Epidermal melanocyte (primary cell): ENCODE measurements at regions not wholly inside any gene's neighbourhood (a gene's known extent, or its start where the extent isn't known, plus 50 kb on each side); places are given as distances from the start of the nearest gene placed in this dataset.
"Not testable (repeated sequence)": the region's sequence is repeated elsewhere in the genome, so short reads cannot be mapped to it uniquely, and the experiment has no call there.

ENCODE experiments used
- DNase-seq: peaks from one replicate; pipeline ENCODE4 v3.0.0; 2011; ENCODE audit warnings: low spot score; ENCODE audit not compliant: insufficient read length

GRCh38 chr5:162956570-162956969 is 480.8 kb upstream of the CCNG1 start:
- no peak for DNase-seq

GRCh38 chr5:162964144-162964543 is 473.3 kb upstream of the CCNG1 start:
- DNase-seq = not testable (repeated sequence)

GRCh38 chr5:162990063-162990462 is 447.3 kb upstream of the CCNG1 start:
- no peak for DNase-seq

- DNase-seq = no peak
Measured at GRCh38 chr5:162990856-162991497, 446.4 kb upstream of the CCNG1 start.

GRCh38 chr5:162995568-162995967 is 441.8 kb upstream of the CCNG1 start:
- no peak for DNase-seq

- DNase-seq = no peak
Measured at GRCh38 chr5:162996053-162996452, 441.3 kb upstream of the CCNG1 start.

DNA sequence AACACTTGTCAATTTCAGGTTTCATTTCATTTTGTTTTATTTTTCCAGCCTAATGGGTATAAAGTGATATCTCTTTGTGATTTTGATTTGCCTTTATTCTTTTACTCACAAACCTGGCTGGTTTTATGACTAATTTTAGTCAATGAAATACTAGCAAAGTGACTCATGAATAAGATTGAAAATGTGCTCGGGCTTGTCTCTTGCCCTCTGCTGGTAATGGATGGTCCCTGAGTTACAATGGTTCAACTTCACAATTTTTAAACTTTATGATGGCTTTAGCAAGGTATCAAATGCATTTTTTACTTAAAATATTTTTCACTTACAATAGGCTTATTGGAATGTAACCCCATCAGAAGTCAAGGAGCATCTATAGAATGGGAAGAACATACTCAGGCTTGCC is 431.4 kb upstream of the CCNG1 start:
- DNase-seq = no peak

- no peak for DNase-seq
Measured at GRCh38 chr5:163022582-163023128, 414.7 kb upstream of the CCNG1 start.

DNA sequence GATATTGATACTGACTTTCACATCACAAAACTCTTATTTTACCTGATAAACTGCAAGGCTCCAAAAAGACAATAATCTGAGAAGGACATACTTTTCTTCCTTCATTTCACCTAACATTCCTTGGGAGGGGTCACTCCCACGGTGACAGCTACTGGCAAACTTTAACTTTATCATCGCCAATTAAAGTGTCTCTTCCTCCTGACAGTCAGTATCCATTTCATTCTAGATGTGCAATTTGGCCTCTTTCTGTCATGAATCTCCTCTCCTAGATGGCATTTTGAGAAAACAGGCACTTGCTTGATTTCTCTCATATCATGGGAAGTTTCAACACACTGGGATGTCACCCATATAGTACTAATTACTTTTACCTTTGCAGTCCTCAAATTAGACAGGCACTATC is 413.5 kb upstream of the CCNG1 start:
- DNase-seq = no peak

DNA sequence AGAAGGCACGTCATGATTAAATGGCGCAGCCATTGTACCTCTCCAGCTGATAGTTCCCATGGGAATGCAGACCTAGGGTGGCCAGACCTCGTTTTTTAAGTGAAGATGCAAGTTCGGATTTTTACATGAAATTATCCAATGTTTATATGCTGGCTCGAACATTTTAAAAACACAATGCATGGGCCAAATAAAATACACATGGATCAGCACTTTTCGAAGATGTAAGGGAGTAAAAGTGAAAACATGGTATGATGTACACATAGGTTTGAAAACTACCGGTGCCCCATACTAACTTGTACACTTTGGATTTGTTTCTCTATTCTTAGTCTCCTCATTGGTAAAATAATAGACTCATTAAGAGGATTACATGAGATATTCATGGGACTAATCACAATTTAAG is 412.5 kb upstream of the CCNG1 start:
- DNase-seq = no peak

GRCh38 chr5:163033656-163034055 is 403.7 kb upstream of the CCNG1 start:
- no peak for DNase-seq

DNA sequence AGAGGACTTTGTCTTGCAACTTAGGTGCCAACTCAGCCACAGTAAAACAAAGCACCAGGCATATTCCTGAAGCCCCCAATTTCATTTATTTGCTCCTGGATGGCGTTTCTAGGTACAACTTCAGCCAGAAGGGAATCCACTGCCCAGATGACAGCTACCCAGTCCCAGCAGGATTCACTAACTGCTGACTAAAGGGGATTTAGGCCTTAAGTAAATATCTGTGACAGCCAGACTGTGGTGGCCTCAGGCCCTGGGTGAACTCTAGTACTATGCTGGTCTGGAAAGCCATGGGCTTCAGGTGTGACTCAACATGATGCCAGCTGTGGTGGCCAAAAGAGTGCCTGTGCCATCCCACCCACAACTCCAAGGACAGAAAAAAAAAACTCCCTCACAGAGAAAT is 396.1 kb upstream of the CCNG1 start:
- no peak for DNase-seq

DNA sequence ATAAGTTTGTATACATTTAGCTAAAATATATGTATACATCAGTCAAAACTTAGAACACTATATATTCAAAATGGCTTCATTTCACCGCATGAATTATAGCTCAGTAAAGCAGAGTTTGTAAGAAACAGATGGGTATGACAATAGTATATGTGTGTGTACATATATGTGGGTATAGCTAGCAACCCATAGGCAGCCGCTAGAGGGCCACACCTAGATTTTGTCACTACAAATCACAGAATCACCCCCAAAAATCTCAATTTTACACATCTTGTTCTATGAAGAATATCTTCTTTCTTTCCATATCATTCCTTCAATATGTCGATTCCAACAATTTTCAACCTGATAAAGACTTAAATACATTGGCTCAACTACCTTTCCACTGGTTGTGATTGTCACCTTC is 357.8 kb upstream of the CCNG1 start:
- no peak for DNase-seq

- DNase-seq = no peak
Measured at GRCh38 chr5:163089230-163089629, 348.2 kb upstream of the CCNG1 start.

DNA sequence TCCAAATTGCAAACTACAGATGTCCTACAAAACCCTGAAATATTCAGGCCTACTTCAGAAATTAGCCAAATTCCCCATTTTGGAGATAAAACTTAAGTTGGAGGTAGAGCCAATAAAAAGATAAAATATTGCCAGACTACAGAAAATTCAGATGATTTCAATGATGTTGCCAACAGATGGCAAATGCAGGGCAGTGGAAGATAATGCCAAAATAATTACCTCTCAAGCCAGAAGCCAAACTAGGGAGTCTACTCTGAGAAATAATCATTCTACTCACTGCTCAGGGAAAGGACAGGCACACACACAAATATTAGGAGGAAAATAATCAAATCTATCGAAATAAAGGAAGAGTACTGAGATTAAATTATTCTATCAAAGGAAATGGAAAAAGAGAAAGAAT is 347.5 kb upstream of the CCNG1 start:
- DNase-seq = no peak

- DNase-seq = no peak
Measured at GRCh38 chr5:163094492-163095180, 342.8 kb upstream of the CCNG1 start.

- no peak for DNase-seq
Measured at GRCh38 chr5:163104464-163104863, 332.9 kb upstream of the CCNG1 start.

DNA sequence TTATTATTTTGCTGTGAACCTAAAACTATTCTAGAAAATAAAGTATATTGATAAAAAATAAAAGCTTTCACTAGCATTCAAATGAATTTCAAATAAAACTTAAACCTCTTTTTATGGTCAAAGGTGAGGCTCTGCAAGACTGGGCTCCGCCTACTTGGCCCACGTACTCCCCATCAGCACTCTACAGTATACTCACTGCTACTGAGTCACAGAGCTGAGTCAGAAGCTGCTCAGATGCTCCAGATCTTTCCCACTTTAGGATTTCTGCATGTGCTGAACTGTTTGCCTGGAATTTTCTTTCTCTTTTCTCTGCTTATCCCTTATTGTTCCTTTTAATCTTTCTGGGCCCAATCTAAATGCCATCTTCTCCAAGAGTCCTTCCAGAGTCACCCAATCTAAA is 331.9 kb upstream of the CCNG1 start:
- DNase-seq = no peak

- no peak for DNase-seq
Measured at GRCh38 chr5:163106098-163106497, 331.3 kb upstream of the CCNG1 start.

DNA sequence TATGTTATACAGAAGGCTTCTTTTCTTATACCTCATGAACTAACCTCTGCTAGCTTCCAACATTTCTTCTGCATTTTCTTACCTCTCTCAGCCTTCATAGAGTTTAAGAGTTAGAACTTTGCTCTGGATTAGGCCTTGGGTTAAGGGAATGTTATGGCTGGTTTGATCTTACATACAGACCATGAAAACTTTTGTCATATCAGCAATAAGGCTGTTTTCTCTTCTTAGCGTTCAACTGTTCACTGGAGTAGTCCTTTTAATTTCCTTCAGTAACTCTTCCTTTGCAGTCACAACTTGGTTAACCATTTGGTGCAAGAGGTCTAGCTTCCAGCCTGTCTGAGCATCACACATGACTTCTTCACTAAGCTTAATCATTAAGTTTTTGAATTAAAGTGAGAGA is 329.0 kb upstream of the CCNG1 start:
- DNase-seq = no peak

GRCh38 chr5:163115011-163115410 is 322.4 kb upstream of the CCNG1 start:
- no peak for DNase-seq

GRCh38 chr5:163116618-163117017 is 320.8 kb upstream of the CCNG1 start:
- not testable (repeated sequence) for DNase-seq

DNA sequence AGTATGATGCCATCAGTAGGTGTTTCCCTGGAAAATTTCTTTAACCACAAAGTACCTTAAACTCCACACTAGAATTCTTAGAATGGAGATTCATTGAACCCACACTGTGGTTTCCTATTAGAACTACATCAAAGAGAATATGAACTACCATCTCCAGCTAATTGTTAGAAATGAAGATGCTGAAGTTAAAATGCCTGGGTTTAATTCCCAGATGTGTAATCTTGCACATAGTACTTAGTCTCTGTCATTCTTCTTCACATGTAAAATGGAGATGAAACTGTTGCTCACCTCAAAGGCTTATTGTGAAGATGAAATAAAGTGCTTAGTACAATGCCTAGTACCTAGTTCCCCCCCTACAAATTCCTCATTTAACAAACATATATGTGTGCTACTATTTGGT is 303.3 kb upstream of the CCNG1 start:
- DNase-seq = no peak
